Thoracic aorta (tissue), 2 donors: ENCODE measurements at regions not wholly inside any gene's neighbourhood (a gene's known extent, or its start where the extent isn't known, plus 50 kb on each side); places are given as distances from the start of the nearest gene placed in this dataset.
"Not testable (repeated sequence)": the region's sequence is repeated elsewhere in the genome, so short reads cannot be mapped to it uniquely, and the experiment has no call there.

Experiments
- ATAC-seq: fragments of 150-250 bp; one replicate; pipeline ENCODE4 v1.8.0; 2017; ENCODE audit warnings: low read depth; ENCODE audit not compliant: insufficient number of reproducible peaks, low FRiP score
- DNase-seq: peaks from one replicate; pipeline ENCODE4 v3.0.0-alpha.2; 2020; ENCODE audit warnings: low spot score
- H3K27ac ChIP-seq, 2 donors: fragments of 200-600 bp; sonication (generic); 1 replicate in 1 of 2; 2 replicates in 1 of 2; pipeline ENCODE4 v1.5.1; 2016; ENCODE audit warnings: mild to moderate bottlenecking in 2 of 2, moderate library complexity in 2 of 2
- H3K27me3 ChIP-seq: fragments of 200-600 bp; sonication (generic); replicated peaks from 2 replicates; pipeline ENCODE4 v1.6.0; 2016; ENCODE audit warnings: mild to moderate bottlenecking; ENCODE audit not compliant: insufficient read depth
- H3K36me3 ChIP-seq: fragments of 200-600 bp; sonication (generic); one replicate; pipeline ENCODE4 v1.5.1; 2016
- H3K4me1 ChIP-seq, 2 donors: fragments of 200-600 bp; sonication (generic); 1 replicate in 1 of 2; 2 replicates in 1 of 2; pipeline versions ENCODE4 v1.5.1 to v1.6.0; 2016; ENCODE audit warnings: low read depth in 2 of 2, mild to moderate bottlenecking in 1 of 2; ENCODE audit not compliant: control insufficient read depth in 1 of 2
- H3K4me3 ChIP-seq: fragments of 200-600 bp; sonication (generic); 2 replicates; pipeline ENCODE4 v1.5.1; 2016; ENCODE audit warnings: mild to moderate bottlenecking
- H3K9me3 ChIP-seq: fragments of 200-600 bp; sonication (generic); 2 replicates; pipeline ENCODE4 v1.5.1; 2016
- CTCF ChIP-seq: fragments of 200-600 bp; sonication (generic); IDR thresholded peaks from one replicate; pipeline ENCODE4 v1.5.1; 2019; ENCODE audit warnings: antibody characterized with exemption

- H3K36me3 ChIP-seq: no peaks in the 10 kb centered on the region
Measured at GRCh38 chr5:121049971-121050370, 585.9 kb downstream of the PRR16 start.

GRCh38 chr5:121053055-121053985 is 589.2 kb downstream of the PRR16 start:
- no peaks in the 10 kb centered on the region for H3K36me3 ChIP-seq
- no peak for TF ChIP-seq CTCF
- no peaks in the 10 kb centered on the region for H3K9me3 ChIP-seq
- DNase-seq (no peak), ATAC-seq (no peak)
- H3K4me1 ChIP-seq: no peaks in the 10 kb centered on the region
- H3K27me3 ChIP-seq: no peaks in the 10 kb centered on the region
- no peak overlapping the region for H3K27ac ChIP-seq
- H3K4me3 ChIP-seq: no peak overlapping the region

More at GRCh38 chr5:121049971-121050370, 585.9 kb downstream of the PRR16 start:
- no peaks in the 10 kb centered on the region for H3K4me1 ChIP-seq
- no peak overlapping the region for H3K4me3 ChIP-seq
- H3K27ac ChIP-seq: no peak overlapping the region
- no peak for DNase-seq
- no peaks in the 10 kb centered on the region for H3K27me3 ChIP-seq
- TF ChIP-seq CTCF: no peak
- ATAC-seq: no peak
- no peaks in the 10 kb centered on the region for H3K9me3 ChIP-seq

GRCh38 chr5:121055586-121055985 is 591.5 kb downstream of the PRR16 start:
- H3K9me3 ChIP-seq: no peaks in the 10 kb centered on the region
- no peak overlapping the region for H3K27ac ChIP-seq
- no peaks in the 10 kb centered on the region for H3K4me1 ChIP-seq
- no peaks in the 10 kb centered on the region for H3K36me3 ChIP-seq
- H3K4me3 ChIP-seq: no peak overlapping the region
- DNase-seq (no peak), ATAC-seq (no peak)
- no peak for TF ChIP-seq CTCF
- no peaks in the 10 kb centered on the region for H3K27me3 ChIP-seq

GRCh38 chr5:121064241-121064640 is 600.1 kb downstream of the PRR16 start:
- not testable (repeated sequence) for H3K4me1 ChIP-seq, H3K36me3 ChIP-seq, H3K27ac ChIP-seq, H3K9me3 ChIP-seq, H3K4me3 ChIP-seq, ATAC-seq, H3K27me3 ChIP-seq, DNase-seq

GRCh38 chr5:121086671-121087070 is 622.6 kb downstream of the PRR16 start:
- TF ChIP-seq CTCF: no peak
- DNase-seq: no peak
- Histone ChIP-seq H3K4me3 (no peak overlapping the region), H3K4me1 (no peaks in the 10 kb centered on the region), H3K27me3 (no peaks in the 10 kb centered on the region), H3K9me3 (no peaks in the 10 kb centered on the region), H3K36me3 (no peaks in the 10 kb centered on the region), H3K27ac (no peak overlapping the region)
- no peak for ATAC-seq
